HG03025 (cell line): ENCODE measurements at regions not wholly inside any gene's neighbourhood (a gene's known extent, or its start where the extent isn't known, plus 50 kb on each side); places are given as distances from the start of the nearest gene placed in this dataset.

Experiments used
- ATAC-seq: cut with Tn5 transposase; IDR thresholded peaks from one replicate; pipeline ENCODE4 v1.9.1; 2021; ENCODE audit warnings: mild to moderate bottlenecking, moderate library complexity; ENCODE audit not compliant: unreplicated experiment, low FRiP score

- ATAC-seq = no peak
Measured at GRCh38 chr9:89872913-89873707, 268.3 kb downstream of the GADD45G start.

- no peak for ATAC-seq
Measured at GRCh38 chr9:89873801-89874200, 269.0 kb downstream of the GADD45G start.

- ATAC-seq = no peak
Measured at GRCh38 chr9:89874351-89875321, 269.8 kb downstream of the GADD45G start.

GRCh38 chr9:89877051-89878002 is 272.5 kb downstream of the GADD45G start:
- ATAC-seq = no peak

GRCh38 chr9:89878003-89878411 is 273.2 kb downstream of the GADD45G start:
- ATAC-seq = no peak

GRCh38 chr9:89878687-89879086 is 273.9 kb downstream of the GADD45G start:
- ATAC-seq = no peak

- no peak for ATAC-seq
Measured at GRCh38 chr9:89879276-89879675, 274.5 kb downstream of the GADD45G start.

- ATAC-seq = no peak
Measured at GRCh38 chr9:89879701-89880100, 274.9 kb downstream of the GADD45G start.

- no peak for ATAC-seq
Measured at GRCh38 chr9:89880161-89880560, 275.3 kb downstream of the GADD45G start.

GRCh38 chr9:89880721-89881120 is 275.9 kb downstream of the GADD45G start:
- ATAC-seq = no peak

GRCh38 chr9:89881431-89881830 is 276.6 kb downstream of the GADD45G start:
- no peak for ATAC-seq

GRCh38 chr9:89882930-89883361 is 278.1 kb downstream of the GADD45G start:
- no peak for ATAC-seq

GRCh38 chr9:89883401-89884341 is 278.9 kb downstream of the GADD45G start:
- ATAC-seq = no peak

- ATAC-seq = no peak
Measured at GRCh38 chr9:89884356-89885083, 279.7 kb downstream of the GADD45G start.

- ATAC-seq = no peak
Measured at GRCh38 chr9:89885156-89885555, 280.3 kb downstream of the GADD45G start.

GRCh38 chr9:89886281-89886700 is 281.5 kb downstream of the GADD45G start:
- no peak for ATAC-seq

- no peak for ATAC-seq
Measured at GRCh38 chr9:89887286-89887685, 282.5 kb downstream of the GADD45G start.

GRCh38 chr9:89888233-89888632 is 283.4 kb downstream of the GADD45G start:
- no peak for ATAC-seq
